ENCODE measurements at regions not wholly inside any gene's neighbourhood (a gene's known extent, or its start where the extent isn't known, plus 50 kb on each side); places are given as distances from the start of the nearest gene placed in this dataset.

DNA sequence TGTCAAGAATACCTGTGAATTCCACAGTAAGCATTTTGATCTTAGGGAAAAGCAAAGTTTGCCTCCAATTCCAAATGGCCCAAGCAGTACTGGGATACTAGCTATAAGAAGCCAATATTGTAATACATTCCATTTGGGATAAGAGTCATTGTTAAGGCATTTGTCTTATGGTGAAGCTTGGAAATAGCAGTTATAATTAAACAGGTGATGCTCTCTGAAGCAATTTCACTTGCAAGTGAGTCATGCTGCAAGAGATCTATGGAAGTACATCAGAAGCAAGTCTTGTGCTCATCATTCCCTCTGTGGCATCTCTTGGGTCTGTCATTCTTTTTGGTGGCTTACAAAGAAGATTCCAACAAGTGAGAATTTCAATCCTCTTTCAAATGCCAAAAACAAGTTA, 386.4 kb upstream of the RPS6KA3 start:
- Histone ChIP-seq H3K4me3 (ENCODE audit: low read depth, low read length, poor library complexity, severe bottlenecking) (no peak overlapping the region), H3K36me3 (ENCODE audit: insufficient read depth, low read length) (no peaks in the 10 kb centered on the region), H3K79me2 (ENCODE audit: insufficient read depth, low read depth, low read length) (no peaks in the 10 kb centered on the region), H2AFZ (ENCODE audit: low read length) (no peak overlapping the region), H4K20me1 (ENCODE audit: insufficient read depth, low read length) (no peaks in the 10 kb centered on the region), H3K27ac (ENCODE audit: low read depth, low read length, poor library complexity, severe bottlenecking) (no peak overlapping the region), H3K4me2 (ENCODE audit: low read length) (no peak overlapping the region), H3K9me2 (ENCODE audit: insufficient read depth, low read length) (no peaks in the 10 kb centered on the region), H3K4me1 (ENCODE audit: insufficient read depth, low read length, poor library complexity, severe bottlenecking) (no peaks in the 10 kb centered on the region), H3K9me3 (ENCODE audit: low read length) (no peaks in the 10 kb centered on the region)
- no peak for TF ChIP-seq EZH2phosphoT487 (IDR thresholded peaks at IDR 0.05; ENCODE audit: borderline replicate concordance, low read depth, low read length)
- intact Hi-C loops (cut with micrococcal nuclease; ENCODE audit: unreplicated experiment), result no loop called here
- ChIA-PET POLR2A (no interaction called here), CTCF (ENCODE audit: unreplicated experiment) (no interaction called here)
- no TSS peak for BruUV-seq (replicated peaks)
- DNase-seq (ENCODE audit: low spot score), result no peak

DNA sequence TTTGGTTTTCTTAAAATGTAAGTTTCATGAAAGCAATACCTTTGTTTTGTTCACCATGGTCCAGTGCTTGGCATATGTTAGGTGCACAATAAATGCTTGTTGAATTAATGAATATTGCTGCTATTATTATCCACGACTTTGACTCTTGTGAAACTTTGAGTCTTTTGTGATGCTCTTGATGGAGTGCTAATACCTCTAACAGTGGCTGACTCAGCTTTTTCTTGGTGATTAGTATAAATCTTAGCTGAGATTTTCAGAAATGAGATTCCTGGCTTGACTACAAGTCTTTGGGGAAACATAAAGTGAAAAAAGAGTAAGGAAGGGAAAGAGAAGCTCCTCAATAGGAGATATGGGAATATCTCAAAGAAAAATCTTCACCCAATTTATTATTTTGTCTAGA, 375.2 kb upstream of the RPS6KA3 start:
- no peaks in the 10 kb centered on the region for H3K36me3 ChIP-seq (ENCODE audit: insufficient read depth, low read length)
- no peak overlapping the region for H3K27ac ChIP-seq (ENCODE audit: low read depth, low read length, poor library complexity, severe bottlenecking)
- DNase-seq (ENCODE audit: low spot score), result no peak
- POLR2A ChIA-PET, result no interaction called here
- H3K9me2 ChIP-seq (ENCODE audit: insufficient read depth, low read length), result no peaks in the 10 kb centered on the region
- intact Hi-C loops (cut with micrococcal nuclease; ENCODE audit: unreplicated experiment), result no loop called here
- H4K20me1 ChIP-seq (ENCODE audit: insufficient read depth, low read length), result no peaks in the 10 kb centered on the region
- H3K9me3 ChIP-seq (ENCODE audit: low read length), result no peaks in the 10 kb centered on the region
- TF ChIP-seq EZH2phosphoT487 (IDR thresholded peaks at IDR 0.05; ENCODE audit: borderline replicate concordance, low read depth, low read length), result no peak
- TF ChIP-seq, protein P1, sequence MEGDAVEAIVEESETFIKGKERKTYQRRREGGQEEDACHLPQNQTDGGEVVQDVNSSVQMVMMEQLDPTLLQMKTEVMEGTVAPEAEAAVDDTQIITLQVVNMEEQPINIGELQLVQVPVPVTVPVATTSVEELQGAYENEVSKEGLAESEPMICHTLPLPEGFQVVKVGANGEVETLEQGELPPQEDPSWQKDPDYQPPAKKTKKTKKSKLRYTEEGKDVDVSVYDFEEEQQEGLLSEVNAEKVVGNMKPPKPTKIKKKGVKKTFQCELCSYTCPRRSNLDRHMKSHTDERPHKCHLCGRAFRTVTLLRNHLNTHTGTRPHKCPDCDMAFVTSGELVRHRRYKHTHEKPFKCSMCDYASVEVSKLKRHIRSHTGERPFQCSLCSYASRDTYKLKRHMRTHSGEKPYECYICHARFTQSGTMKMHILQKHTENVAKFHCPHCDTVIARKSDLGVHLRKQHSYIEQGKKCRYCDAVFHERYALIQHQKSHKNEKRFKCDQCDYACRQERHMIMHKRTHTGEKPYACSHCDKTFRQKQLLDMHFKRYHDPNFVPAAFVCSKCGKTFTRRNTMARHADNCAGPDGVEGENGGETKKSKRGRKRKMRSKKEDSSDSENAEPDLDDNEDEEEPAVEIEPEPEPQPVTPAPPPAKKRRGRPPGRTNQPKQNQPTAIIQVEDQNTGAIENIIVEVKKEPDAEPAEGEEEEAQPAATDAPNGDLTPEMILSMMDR (conservative IDR thresholded peaks at IDR 0.05; ENCODE audit: low read length), result no peak
- no peaks in the 10 kb centered on the region for H3K4me1 ChIP-seq (ENCODE audit: insufficient read depth, low read length, poor library complexity, severe bottlenecking)
- H3K4me2 ChIP-seq (ENCODE audit: low read length), result no peak overlapping the region
- no peak overlapping the region for H3K4me3 ChIP-seq (ENCODE audit: low read depth, low read length, poor library complexity, severe bottlenecking)
- CTCF ChIA-PET (ENCODE audit: unreplicated experiment), result no interaction called here
- no peaks in the 10 kb centered on the region for H3K79me2 ChIP-seq (ENCODE audit: insufficient read depth, low read depth, low read length)
- no TSS peak for BruUV-seq (replicated peaks)
- H2AFZ ChIP-seq (ENCODE audit: low read length), result no peak overlapping the region

DNA sequence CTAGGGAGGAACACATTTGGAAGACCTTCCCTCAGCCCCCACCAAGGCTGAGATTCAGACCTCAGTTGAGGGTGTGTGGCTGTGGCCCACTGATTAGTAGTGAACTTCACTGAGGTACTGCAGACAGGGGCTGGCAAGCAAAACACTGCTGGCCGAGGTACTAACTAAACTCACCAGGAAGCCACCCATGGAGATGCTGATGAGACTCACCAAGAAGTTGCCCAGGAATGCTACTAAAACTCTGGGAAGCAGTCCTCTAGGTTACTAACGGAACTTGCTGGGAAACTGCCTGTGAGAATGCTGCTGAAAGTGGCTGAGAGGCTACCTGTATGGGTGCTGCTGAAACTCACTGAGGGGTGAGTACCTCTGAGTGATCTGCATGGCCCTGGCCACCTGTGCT, 372.4 kb upstream of the RPS6KA3 start:
- ChIA-PET CTCF (ENCODE audit: unreplicated experiment) (no interaction called here), POLR2A (no interaction called here)
- Histone ChIP-seq H3K36me3 (ENCODE audit: insufficient read depth, low read length) (no peaks in the 10 kb centered on the region), H3K4me2 (ENCODE audit: low read length) (no peak overlapping the region), H3K27ac (ENCODE audit: low read depth, low read length, poor library complexity, severe bottlenecking) (no peak overlapping the region), H3K9me3 (ENCODE audit: low read length) (no peaks in the 10 kb centered on the region), H3K4me3 (ENCODE audit: low read depth, low read length, poor library complexity, severe bottlenecking) (no peak overlapping the region), H4K20me1 (ENCODE audit: insufficient read depth, low read length) (no peaks in the 10 kb centered on the region), H3K9me2 (ENCODE audit: insufficient read depth, low read length) (no peaks in the 10 kb centered on the region), H3K4me1 (ENCODE audit: insufficient read depth, low read length, poor library complexity, severe bottlenecking) (no peaks in the 10 kb centered on the region), H3K79me2 (ENCODE audit: insufficient read depth, low read depth, low read length) (no peaks in the 10 kb centered on the region), H2AFZ (ENCODE audit: low read length) (no peak overlapping the region)
- TF ChIP-seq, protein P1 (conservative IDR thresholded peaks at IDR 0.05; ENCODE audit: low read length), result no peak
- no peak for TF ChIP-seq EZH2phosphoT487 (IDR thresholded peaks at IDR 0.05; ENCODE audit: borderline replicate concordance, low read depth, low read length)
- no TSS peak for BruUV-seq (replicated peaks)
- DNase-seq (ENCODE audit: low spot score), result no peak
- intact Hi-C loops (cut with micrococcal nuclease; ENCODE audit: unreplicated experiment), result no loop called here
